Body of pancreas (tissue), 4 donors: ENCODE measurements at regions not wholly inside any gene's neighbourhood (a gene's known extent, or its start where the extent isn't known, plus 50 kb on each side); places are given as distances from the start of the nearest gene placed in this dataset.

Experiments
- POLR2A ChIP-seq, 3 donors: fragments of 450-650 bp; IDR thresholded peaks; one replicate each; pipeline ENCODE4 v1.6.1; 2016; ENCODE audit warnings: antibody characterized with exemption in 3 of 3, mild to moderate bottlenecking in 2 of 3
- TF ChIP-seq, protein P1 (sequence below), 7 experiments: fragments of 450-650 bp in 4 of 7; fragments of 200-600 bp in 3 of 7; sonication (generic) in 3 of 7; IDR thresholded peaks; one replicate each; pipeline ENCODE4 v1.5.1; 2016 to 2019; ENCODE audit warnings: antibody characterized with exemption in 7 of 7

DNA sequence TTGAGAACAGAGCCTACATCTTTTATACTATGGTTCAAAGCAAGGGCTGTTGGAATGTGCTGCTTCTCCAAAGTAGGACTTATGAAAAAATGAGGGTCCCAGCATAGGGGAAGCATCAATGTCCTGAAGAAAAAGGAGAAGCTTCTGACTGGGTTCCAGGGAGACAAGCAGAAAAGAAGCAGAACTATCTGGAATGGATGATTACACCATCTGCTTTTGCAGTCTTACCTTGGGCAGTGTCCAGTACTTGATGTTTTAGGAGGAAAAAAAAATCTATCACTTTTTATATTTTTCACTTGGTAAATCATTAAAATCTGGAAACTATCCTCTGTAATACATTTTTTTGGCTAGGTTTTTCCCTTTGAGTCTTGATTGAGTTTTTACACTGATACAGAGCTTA lies 57.9 kb upstream of the DPH6 start:
- TF ChIP-seq, protein P1, sequence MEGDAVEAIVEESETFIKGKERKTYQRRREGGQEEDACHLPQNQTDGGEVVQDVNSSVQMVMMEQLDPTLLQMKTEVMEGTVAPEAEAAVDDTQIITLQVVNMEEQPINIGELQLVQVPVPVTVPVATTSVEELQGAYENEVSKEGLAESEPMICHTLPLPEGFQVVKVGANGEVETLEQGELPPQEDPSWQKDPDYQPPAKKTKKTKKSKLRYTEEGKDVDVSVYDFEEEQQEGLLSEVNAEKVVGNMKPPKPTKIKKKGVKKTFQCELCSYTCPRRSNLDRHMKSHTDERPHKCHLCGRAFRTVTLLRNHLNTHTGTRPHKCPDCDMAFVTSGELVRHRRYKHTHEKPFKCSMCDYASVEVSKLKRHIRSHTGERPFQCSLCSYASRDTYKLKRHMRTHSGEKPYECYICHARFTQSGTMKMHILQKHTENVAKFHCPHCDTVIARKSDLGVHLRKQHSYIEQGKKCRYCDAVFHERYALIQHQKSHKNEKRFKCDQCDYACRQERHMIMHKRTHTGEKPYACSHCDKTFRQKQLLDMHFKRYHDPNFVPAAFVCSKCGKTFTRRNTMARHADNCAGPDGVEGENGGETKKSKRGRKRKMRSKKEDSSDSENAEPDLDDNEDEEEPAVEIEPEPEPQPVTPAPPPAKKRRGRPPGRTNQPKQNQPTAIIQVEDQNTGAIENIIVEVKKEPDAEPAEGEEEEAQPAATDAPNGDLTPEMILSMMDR (IDR thresholded peaks at IDR 0.05): no peak
- no peak for TF ChIP-seq POLR2A (IDR thresholded peaks at IDR 0.05)
